C4-2B (cell line): ENCODE measurements at regions not wholly inside any gene's neighbourhood (a gene's known extent, or its start where the extent isn't known, plus 50 kb on each side); places are given as distances from the start of the nearest gene placed in this dataset.

Experiments
- ZFX ChIP-seq: fragments of 450-650 bp; IDR thresholded peaks from 2 replicates; pipeline ENCODE4 v1.6.1; 2017
- TF ChIP-seq, protein P1 (sequence below): fragments of 450-650 bp; conservative IDR thresholded peaks from 2 replicates; pipeline ENCODE4 v1.5.1; 2017; ENCODE audit warnings: mild to moderate bottlenecking

DNA sequence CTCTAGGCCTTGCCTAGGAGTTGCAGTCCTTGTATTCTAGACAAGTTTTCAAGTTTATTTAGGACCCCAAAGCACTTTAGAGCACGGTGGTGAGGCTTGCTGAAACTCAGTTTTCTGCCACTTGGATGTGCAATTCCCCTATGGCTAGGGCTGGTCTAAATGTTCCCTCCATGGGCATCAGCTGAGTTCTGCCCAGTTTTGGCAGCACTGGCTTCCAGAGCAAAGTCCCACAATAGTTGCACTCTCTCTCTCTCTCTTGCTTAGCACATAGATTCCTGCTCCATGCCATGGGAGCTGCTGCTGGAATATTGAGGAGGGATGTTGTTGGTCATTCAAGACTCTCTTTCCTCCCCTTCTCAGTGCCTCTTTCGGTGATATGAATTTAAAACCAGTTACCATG lies 760.2 kb upstream of the SLC39A10 start:
- TF ChIP-seq, protein P1, sequence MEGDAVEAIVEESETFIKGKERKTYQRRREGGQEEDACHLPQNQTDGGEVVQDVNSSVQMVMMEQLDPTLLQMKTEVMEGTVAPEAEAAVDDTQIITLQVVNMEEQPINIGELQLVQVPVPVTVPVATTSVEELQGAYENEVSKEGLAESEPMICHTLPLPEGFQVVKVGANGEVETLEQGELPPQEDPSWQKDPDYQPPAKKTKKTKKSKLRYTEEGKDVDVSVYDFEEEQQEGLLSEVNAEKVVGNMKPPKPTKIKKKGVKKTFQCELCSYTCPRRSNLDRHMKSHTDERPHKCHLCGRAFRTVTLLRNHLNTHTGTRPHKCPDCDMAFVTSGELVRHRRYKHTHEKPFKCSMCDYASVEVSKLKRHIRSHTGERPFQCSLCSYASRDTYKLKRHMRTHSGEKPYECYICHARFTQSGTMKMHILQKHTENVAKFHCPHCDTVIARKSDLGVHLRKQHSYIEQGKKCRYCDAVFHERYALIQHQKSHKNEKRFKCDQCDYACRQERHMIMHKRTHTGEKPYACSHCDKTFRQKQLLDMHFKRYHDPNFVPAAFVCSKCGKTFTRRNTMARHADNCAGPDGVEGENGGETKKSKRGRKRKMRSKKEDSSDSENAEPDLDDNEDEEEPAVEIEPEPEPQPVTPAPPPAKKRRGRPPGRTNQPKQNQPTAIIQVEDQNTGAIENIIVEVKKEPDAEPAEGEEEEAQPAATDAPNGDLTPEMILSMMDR, result no peak
- no peak for TF ChIP-seq ZFX
